ENCODE measurements at regions not wholly inside any gene's neighbourhood (a gene's known extent, or its start where the extent isn't known, plus 50 kb on each side); places are given as distances from the start of the nearest gene placed in this dataset.

DNA sequence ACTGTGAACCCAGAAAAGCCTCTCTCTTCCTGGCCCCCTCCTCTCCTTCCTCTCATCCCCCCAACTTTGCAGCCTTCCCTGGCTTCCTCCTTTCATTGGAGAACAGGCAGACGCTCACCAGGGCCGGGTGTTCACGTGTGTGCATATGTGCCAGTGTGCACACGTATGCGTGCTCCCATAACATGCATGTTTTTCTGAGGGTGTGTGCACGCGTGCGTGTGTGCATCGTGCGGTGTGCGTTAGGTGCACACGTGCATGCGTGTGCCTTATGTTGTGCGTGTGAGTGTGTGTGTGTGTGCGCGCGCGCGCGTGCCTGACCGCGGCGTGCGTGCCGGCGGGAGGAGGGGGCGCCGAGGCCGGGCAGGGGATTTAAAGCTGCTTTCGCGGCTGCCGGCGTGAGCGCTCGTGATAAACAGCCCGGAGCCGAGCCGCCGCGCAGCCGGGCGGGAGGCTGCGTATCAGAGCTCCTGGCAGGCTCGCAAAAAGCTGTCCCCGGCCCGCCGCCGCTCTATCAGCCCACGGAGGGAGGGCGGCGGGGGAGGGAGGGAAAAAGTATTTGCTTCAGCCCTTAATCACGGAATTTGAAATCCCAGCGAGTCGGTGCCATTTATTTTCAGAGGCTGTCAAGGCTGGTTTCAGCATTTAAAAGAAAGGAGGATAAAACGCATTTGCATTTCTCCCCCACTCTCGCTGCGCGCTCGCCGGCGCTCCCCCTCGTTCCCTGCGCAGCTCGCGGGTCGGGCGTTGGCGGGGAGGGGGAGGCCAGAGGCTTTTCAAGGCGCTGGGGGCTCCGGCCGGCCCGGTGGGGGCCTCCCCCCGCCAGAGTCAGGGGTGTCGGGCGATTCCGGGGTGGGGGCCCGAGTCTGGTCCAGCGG is 183.9 kb downstream of the C9orf50 start:
- H3K36me3 ChIP-seq: no peaks in the 10 kb centered on the region
- H3K4me3 ChIP-seq: peak overlapping the region; percentile 30 to 73 (median 64)
- TF ChIP-seq, protein P1, sequence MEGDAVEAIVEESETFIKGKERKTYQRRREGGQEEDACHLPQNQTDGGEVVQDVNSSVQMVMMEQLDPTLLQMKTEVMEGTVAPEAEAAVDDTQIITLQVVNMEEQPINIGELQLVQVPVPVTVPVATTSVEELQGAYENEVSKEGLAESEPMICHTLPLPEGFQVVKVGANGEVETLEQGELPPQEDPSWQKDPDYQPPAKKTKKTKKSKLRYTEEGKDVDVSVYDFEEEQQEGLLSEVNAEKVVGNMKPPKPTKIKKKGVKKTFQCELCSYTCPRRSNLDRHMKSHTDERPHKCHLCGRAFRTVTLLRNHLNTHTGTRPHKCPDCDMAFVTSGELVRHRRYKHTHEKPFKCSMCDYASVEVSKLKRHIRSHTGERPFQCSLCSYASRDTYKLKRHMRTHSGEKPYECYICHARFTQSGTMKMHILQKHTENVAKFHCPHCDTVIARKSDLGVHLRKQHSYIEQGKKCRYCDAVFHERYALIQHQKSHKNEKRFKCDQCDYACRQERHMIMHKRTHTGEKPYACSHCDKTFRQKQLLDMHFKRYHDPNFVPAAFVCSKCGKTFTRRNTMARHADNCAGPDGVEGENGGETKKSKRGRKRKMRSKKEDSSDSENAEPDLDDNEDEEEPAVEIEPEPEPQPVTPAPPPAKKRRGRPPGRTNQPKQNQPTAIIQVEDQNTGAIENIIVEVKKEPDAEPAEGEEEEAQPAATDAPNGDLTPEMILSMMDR (IDR thresholded peaks at IDR 0.05): no peak
- peak in 1 of 2 donors; percentile 63 for TF ChIP-seq EP300 (IDR thresholded peaks at IDR 0.05)
- no peaks in the 10 kb centered on the region for H3K27me3 ChIP-seq
- H3K27ac ChIP-seq: peak overlapping the region; percentile 6 to 87 (median 80)
- H3K9me3 ChIP-seq: no peaks in the 10 kb centered on the region
- 1 to 6% methylated on average over 71 to 78 of the region's 78 CpGs for WGBS, 2 donors
- peaks cover 0 to 30% (median 18%) of the 10 kb centered on the region in 4 donors for H3K4me1 ChIP-seq
- DNase-seq (ENCODE audit: low spot score in 2 of 2): peak in 1 of 2 donors; percentile 48

DNA sequence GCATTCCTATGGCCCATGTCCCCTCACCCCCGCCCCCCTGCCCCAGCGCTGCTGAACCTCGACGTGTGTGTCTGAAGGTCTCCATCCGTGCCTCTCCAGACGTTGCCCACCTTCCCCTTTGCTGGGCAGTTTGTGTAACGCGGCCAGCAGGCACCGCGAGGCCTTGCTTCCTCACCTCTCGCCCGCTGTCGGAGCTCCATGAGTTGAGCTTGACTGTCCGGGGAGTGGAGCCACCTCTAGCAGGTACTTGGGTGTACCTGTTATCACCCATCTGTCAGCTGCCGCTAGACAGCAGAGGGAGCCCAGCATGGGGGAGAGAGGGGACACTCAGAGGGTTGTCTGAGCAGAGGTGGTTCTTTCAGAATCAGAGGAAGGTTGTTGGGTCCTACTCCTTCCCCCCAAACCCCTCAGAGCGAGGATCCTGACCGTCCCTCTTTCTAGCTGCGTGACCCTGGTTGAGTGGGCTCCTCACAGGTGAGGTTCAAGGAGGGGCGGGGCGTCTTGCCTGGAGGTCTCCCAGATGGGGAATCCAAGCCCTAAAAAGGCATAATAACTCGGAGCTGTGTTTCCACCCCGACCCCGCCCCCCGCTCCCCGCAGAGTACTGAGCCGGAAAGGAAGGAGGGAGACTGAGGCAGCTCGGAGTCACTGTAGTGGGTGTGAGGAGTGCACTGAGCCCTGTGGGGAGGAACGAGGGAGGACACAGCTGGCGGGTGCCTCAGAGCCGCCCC is 184.7 kb downstream of the C9orf50 start:
- peak overlapping the region in 2 of 4 donors; percentile 79 to 87 for H3K27ac ChIP-seq
- TF ChIP-seq, protein P1 (IDR thresholded peaks at IDR 0.05): no peak
- no peak for TF ChIP-seq POLR2A (IDR thresholded peaks at IDR 0.05)
- TF ChIP-seq EP300 (IDR thresholded peaks at IDR 0.05): no peak
- WGBS, 2 donors: 52 to 55% methylated on average over 29 to 30 of the region's 30 CpGs
- no peaks in the 10 kb centered on the region for H3K9me3 ChIP-seq
- no peaks in the 10 kb centered on the region for H3K36me3 ChIP-seq
- H3K4me3 ChIP-seq: peak overlapping the region in 1 of 4 donors; percentile 67
- H3K4me1 ChIP-seq: peaks cover 0 to 30% (median 18%) of the 10 kb centered on the region in 4 donors
- DNase-seq (ENCODE audit: low spot score in 2 of 2): no peak
- H3K27me3 ChIP-seq: no peaks in the 10 kb centered on the region

DNA sequence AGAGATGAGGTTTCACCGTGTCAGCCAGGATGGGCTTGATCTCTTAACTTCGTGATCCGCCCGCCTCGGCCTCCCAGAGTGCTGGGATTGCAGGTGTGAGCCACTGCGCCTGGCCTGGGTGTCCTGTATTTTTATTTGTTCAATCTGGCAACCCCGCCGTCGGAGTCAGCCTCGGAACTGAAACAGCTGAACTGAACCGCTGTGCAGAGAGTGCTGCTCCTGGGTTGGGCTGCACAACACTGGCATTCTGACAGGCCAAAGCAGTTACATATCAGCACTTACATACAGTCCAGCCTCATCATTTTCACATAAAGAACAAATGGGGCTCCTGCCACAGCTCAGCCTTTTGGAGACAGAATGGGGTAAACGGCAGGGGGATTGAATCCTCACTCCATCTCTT is 185.6 kb downstream of the C9orf50 start:
- Histone ChIP-seq H3K27me3 (no peaks in the 10 kb centered on the region), H3K9me3 (no peaks in the 10 kb centered on the region), H3K4me1 (peaks cover 0 to 30% (median 18%) of the 10 kb centered on the region in 4 donors), H3K4me3 (no peak overlapping the region), H3K27ac (peak overlapping the region in 1 of 4 donors; percentile 87), H3K36me3 (no peaks in the 10 kb centered on the region)
- no peak for DNase-seq (ENCODE audit: low spot score in 2 of 2)
- 65 to 72% methylated on average over 12 of the region's 12 CpGs for WGBS, 2 donors
- TF ChIP-seq, protein P1 (IDR thresholded peaks at IDR 0.05): no peak
- TF ChIP-seq EP300 (IDR thresholded peaks at IDR 0.05): no peak
- no peak for TF ChIP-seq POLR2A (IDR thresholded peaks at IDR 0.05)

DNA sequence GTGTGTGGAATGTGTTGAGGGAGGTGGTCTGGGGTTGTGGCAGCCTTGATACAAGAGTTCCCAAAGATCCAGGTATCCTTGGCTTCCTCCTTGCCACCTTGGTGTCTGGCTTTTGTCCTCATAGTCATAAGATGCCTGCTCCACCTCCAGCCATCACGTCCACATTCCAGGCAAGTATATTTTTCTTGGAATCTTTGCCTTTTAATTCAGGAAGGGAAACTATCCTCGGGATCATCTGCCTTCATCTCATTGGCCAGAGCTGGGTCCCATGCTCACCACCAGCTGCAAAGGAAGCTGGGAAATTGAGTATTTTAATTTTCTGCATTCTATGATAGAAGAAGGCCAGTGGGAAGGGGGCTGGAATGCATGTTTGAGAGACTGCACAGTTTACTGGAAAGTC is 186.7 kb downstream of the C9orf50 start:
- Histone ChIP-seq H3K4me1 (peaks cover 0 to 30% (median 18%) of the 10 kb centered on the region in 4 donors), H3K27ac (peak overlapping the region in 1 of 4 donors; percentile 40), H3K36me3 (no peaks in the 10 kb centered on the region), H3K4me3 (no peak overlapping the region), H3K27me3 (no peaks in the 10 kb centered on the region), H3K9me3 (no peaks in the 10 kb centered on the region)
- no peak for TF ChIP-seq POLR2A (IDR thresholded peaks at IDR 0.05)
- TF ChIP-seq, protein P1 (IDR thresholded peaks at IDR 0.05): no peak
- no peak for TF ChIP-seq EP300 (IDR thresholded peaks at IDR 0.05)
- 39 to 40% methylated on average over 2 of the region's 2 CpGs for WGBS, 2 donors
- no peak for DNase-seq (ENCODE audit: low spot score in 2 of 2)
